GM10266 (cell line): ENCODE measurements at regions not wholly inside any gene's neighbourhood (a gene's known extent, or its start where the extent isn't known, plus 50 kb on each side); places are given as distances from the start of the nearest gene placed in this dataset.

Experiments used
- DNase-seq: peaks from one replicate; pipeline ENCODE4 v3.0.0; 2012; ENCODE audit errors: extremely low spot score
- TF ChIP-seq, protein P1 (sequence below): IDR thresholded peaks from 2 replicates; pipeline ENCODE4 v1.5.1; 2012; ENCODE audit warnings: mild to moderate bottlenecking, low read depth; ENCODE audit not compliant: control insufficient read depth, insufficient read depth; ENCODE audit errors: missing control alignments

DNA sequence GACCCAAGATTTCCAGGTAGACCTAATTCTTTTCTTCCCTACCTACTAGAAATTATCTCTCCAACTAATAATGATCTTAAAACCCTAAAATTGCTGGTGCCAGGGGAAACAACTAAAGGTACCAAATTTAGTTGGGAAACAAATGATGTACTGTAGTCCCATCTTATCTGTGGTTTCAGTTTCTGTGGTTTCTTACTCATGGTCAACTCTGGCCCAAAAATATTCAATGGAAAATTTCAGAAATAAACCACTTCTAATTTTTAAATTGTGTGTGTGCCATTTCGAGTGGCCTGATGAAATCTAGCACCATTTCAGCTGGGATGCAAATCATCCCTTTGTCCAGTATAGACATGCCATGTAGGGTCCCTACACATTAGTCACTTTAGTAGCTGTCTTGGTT lies 475.2 kb upstream of the EPHA7 start:
- TF ChIP-seq, protein P1, sequence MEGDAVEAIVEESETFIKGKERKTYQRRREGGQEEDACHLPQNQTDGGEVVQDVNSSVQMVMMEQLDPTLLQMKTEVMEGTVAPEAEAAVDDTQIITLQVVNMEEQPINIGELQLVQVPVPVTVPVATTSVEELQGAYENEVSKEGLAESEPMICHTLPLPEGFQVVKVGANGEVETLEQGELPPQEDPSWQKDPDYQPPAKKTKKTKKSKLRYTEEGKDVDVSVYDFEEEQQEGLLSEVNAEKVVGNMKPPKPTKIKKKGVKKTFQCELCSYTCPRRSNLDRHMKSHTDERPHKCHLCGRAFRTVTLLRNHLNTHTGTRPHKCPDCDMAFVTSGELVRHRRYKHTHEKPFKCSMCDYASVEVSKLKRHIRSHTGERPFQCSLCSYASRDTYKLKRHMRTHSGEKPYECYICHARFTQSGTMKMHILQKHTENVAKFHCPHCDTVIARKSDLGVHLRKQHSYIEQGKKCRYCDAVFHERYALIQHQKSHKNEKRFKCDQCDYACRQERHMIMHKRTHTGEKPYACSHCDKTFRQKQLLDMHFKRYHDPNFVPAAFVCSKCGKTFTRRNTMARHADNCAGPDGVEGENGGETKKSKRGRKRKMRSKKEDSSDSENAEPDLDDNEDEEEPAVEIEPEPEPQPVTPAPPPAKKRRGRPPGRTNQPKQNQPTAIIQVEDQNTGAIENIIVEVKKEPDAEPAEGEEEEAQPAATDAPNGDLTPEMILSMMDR, result no peak
- DNase-seq, result no peak

- TF ChIP-seq, protein P1, result no peak
- no peak for DNase-seq
Observed at GRCh38 chr6:93889713-93890112, 470.4 kb upstream of the EPHA7 start.

DNA sequence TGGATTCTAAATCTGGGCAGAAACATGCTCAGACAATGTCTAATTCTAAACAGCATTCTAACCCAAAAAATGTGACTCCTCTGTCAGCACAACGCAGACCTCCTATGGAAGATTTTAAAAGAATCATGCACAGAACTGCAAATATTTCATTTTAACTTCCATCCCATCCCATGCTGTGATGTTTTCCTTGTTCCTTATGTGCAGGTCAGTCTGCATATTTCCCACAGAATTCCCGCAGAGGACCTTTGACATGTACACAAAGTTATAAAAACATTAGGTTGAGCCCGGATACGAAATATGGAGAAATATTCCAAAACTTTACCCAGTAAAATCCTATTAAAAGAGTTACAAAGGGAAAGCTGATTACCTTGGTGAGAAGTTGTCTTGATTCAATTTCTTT lies 467.1 kb upstream of the EPHA7 start:
- TF ChIP-seq, protein P1, result no peak
- no peak for DNase-seq

- DNase-seq, result no peak
- TF ChIP-seq, protein P1, result no peak
Observed at GRCh38 chr6:93859971-93860370, 440.6 kb upstream of the EPHA7 start.

DNA sequence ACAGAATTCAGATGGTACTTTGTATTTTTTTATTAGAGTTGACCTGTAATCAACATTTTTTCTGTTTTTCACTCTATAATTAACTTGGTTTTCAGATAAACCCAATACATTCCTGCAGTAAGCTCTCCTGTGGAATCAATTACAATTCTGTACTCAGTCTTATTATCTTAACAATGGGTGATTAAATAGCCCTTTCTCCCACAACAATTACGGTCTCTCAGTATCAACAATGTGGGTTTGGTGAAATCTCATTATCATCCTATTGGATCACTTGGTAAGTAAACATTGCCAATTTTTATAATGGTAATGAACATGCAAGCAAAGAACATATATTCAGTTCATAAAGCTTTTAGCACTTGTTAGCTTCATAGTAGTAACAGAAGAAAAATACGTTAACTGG lies 438.9 kb upstream of the EPHA7 start:
- DNase-seq, result no peak
- TF ChIP-seq, protein P1, result no peak

GRCh38 chr6:93849857-93850256 lies 430.5 kb upstream of the EPHA7 start:
- TF ChIP-seq, protein P1, result no peak
- DNase-seq, result no peak

GRCh38 chr6:93848031-93848742 lies 428.8 kb upstream of the EPHA7 start:
- TF ChIP-seq, protein P1, result no peak
- DNase-seq, result no peak
